HG02798 (cell line): ENCODE measurements at regions not wholly inside any gene's neighbourhood (a gene's known extent, or its start where the extent isn't known, plus 50 kb on each side); places are given as distances from the start of the nearest gene placed in this dataset.

ENCODE experiments used
- ATAC-seq: cut with Tn5 transposase; IDR thresholded peaks from one replicate; pipeline ENCODE4 v1.9.1; 2021; ENCODE audit warnings: mild to moderate bottlenecking; ENCODE audit not compliant: unreplicated experiment, poor library complexity

DNA sequence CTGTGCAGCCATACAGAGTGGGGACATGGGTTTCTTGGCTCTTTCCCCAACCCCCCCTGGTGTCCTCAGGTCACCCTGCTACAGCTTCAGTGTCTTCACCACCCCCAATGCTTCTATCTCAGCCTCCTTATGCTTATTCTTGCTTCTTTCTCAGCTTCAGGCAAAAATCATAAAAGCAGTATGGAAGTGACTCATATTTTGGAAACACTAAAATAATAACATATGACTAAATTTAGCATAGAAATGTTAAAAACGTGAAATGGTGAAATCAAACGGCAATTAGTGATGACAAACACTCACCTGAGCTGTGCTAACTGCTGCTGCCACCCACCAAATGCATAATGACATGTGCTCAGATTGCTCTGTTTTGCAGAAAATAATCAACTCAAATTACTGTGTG, 475.2 kb upstream of the EPHA3 start:
- no peak for ATAC-seq

DNA sequence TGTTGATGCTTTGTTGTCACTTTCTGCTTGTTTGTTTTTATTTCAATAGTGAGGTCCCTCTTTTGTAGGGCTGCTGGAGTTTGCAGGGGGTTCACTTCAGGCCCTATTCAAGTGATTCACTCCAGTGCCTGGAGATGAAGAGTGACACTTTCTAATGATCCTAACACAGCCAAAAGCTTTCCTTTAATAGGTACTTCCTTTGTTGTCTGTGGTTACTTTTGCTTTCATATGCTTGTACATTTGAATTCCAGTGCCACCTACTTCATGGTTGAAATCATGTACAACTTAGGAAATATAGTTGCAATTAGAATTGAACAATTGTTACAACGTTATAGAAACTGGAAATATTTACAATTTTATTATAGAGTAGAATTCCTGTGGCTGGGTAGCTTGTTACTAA, 466.8 kb upstream of the EPHA3 start:
- ATAC-seq, result no peak

- no peak for ATAC-seq
Measured at GRCh38 chr3:88641033-88641604, 466.3 kb upstream of the EPHA3 start.

DNA sequence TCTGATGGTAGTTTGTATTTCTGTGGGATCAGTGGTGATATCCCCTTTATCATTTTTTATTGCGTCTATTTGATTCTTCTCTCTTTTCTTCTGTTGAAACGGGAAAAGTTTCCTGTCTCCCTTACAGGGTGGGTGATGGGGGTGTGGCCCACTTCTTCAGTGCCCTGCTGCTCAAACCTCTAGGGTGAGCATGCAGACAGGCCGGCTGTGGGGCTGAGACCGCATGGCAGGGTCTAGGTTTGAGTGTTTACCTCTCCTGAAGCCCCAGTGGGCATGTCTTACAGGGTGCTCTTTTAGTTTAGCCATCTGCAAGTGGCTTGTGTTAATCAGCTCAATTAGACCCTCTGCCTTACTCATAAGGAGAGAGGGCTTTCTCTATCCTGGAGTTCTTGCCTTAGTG, 450.0 kb upstream of the EPHA3 start:
- no peak for ATAC-seq

- ATAC-seq, result no peak
Measured at GRCh38 chr3:88661433-88661824, 446.0 kb upstream of the EPHA3 start.

- no peak for ATAC-seq
Measured at GRCh38 chr3:88668180-88668579, 439.2 kb upstream of the EPHA3 start.

DNA sequence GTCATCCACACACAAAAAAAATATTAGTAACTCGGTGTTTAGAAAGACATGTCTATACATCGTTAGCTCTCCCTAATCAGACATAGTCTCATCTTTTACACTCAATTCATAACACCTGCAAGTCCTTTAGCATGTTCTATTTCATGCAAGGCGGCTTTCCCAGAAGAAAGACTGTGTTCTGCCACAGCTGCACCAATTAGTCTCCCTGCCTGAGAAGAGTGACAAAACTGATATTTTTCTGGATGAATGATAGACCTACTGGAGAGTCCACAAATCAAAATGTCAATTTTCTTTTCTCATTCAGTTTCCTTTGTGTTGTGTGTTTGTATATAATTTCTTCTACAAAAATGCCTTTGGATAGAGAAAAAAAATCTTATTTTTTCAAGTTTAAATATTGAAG, 435.8 kb upstream of the EPHA3 start:
- no peak for ATAC-seq

GRCh38 chr3:88677298-88677697, 430.1 kb upstream of the EPHA3 start:
- ATAC-seq, result no peak

DNA sequence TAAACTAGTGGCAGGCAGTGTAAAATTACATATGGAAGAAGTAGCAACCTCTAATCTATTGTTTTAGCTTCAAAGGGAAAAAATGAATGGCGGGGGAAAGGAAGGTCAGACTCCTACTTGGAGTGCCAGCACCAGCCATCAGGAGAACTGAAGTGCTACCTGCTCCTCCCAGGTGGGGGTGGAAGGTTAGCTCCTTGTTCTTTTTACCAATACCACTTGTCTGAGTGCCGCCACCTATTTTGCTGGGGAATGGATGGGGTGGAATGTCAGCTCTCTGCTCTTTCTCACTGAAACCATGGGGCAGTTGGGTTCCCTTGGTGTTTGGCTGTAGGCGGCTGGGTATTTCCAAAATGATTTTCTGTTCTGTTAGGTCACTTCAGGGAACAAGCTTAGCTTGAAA, 428.7 kb upstream of the EPHA3 start:
- ATAC-seq, result no peak

DNA sequence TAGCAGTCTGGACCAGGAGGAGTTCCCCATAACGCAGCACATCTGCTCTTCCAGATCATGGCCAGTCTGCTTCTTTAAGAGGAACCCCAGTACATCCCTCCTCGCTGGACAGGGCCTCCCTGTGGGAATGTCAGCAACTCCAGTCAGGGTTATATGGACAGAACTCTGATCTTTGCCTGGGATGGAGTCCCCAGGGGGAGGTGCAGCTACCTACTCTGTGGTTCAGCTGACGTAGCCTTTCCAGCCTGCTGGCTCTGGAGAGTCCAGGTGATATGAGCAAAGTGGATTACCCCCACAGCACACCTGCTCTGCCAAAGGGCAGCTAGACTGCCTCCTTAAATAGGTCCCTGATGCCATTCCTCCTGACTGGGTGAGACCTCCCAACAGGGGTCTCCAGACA, 417.1 kb upstream of the EPHA3 start:
- no peak for ATAC-seq

- ATAC-seq, result no peak
Measured at GRCh38 chr3:88691081-88691480, 416.3 kb upstream of the EPHA3 start.

DNA sequence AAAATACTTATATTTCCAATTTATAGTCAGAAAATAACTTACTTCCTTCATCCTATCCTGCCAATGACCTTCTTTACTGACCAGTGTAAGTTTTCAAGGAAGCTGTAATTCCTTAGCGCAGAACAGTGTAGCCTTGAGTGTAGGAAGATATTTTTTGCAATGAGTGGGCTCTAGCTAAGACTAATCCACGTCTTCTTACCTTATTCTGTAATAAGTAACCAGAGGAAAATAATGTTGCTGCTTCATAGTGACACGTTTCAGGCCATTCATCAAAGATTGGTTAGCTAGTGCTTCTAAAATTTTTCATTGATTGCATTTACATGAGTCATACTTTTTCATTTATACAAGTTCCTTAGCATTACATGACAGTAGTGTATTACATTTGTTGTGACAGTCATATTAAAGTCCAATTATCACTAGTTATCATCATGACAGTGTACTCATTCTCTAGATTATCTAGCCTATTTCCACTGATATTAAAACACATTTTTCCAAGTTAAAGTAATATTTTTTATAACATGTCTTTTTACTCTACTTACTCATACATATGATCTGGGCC, 403.8 kb upstream of the EPHA3 start:
- no peak for ATAC-seq

DNA sequence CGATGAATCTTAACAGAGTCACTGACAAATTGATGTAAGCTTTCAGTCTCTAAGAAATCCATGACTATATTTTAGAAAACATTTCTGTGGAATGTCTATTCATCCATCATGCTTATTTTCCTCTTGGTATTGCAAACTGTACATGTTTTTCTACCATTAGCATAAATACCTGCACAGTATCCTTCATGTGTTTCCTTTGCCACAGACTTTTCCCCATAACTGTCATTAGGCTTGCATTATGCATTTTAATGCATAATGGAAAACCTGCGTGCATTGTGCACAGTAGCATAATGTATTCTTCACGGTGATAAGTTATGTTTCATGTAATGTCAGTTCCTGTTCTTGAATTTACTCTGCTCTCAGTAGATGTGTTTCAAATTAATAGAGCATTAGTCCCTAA, 403.1 kb upstream of the EPHA3 start:
- no peak for ATAC-seq

DNA sequence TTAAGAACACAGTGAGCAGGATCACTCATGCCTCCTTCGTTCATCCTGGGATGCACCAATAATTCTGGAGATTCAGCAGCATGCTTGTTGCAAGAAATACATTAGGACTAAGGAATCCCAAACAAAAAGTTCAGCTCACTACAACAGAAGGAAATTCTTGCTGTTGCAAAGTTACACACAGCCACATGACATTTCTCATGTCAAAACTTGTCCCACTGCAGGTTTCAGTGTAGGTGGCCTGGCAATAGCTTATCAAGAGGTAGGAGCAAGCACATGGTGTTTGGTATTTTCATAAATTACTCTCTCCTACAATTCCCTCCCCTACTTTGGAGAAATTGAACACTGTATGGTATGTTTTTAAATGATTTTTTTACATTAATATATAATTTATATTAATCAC, 399.6 kb upstream of the EPHA3 start:
- ATAC-seq, result no peak

GRCh38 chr3:88712552-88712951, 394.9 kb upstream of the EPHA3 start:
- no peak for ATAC-seq

DNA sequence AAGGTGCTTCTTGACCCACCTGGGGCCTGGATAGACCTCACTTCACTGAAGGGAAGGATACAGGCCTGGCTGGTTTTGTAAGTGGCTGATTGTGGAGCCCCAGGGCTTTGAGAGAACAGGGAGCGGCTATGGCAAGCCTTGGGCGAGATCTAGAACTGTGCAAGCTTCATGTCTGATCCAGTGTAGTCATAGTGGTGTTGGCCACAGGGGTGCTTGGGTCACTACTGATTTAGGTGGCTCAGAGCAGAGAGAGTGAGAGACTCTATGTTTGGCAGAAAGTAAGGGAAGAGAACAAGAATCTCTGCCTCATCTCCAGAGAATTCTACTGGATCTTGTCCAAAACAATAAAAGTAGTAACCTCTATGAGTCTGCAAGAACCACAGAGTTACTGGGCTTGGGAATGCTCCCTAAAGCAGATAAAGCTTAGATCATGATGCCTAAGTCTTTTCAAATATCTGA, 394.2 kb upstream of the EPHA3 start:
- ATAC-seq, result no peak

DNA sequence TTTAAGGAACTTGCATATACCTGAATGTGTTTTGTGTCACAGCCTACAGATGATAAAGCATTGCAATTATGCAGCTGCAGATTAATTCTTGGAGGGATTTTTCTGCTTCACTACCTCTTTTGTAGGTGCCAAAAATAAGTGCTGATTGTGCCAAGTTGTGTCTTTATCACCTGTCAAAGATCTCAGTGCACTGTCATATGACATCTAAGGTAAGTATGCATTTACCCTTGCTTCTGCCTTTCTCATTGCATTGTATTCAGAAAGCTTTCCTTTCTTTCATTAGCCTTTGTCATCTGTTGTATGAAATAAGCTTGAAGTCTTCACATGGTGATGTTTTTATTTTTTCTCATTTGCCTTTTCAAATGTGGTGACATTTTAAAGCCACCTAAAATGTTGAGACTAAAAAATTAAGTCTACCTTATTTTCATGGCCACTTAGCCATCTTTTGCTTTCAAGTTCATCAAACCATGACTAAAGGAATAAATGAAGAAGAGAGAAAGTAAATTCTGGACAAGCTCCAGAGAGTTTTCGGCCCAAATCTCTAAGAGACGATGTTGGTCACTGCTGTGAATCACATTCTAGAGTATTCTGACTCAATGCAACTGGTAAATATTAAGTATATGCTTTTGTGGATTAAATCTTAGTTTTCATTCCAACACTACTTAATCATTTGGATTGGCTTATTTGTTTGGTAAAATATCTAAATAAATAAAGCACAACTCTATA, 381.8 kb upstream of the EPHA3 start:
- no peak for ATAC-seq

DNA sequence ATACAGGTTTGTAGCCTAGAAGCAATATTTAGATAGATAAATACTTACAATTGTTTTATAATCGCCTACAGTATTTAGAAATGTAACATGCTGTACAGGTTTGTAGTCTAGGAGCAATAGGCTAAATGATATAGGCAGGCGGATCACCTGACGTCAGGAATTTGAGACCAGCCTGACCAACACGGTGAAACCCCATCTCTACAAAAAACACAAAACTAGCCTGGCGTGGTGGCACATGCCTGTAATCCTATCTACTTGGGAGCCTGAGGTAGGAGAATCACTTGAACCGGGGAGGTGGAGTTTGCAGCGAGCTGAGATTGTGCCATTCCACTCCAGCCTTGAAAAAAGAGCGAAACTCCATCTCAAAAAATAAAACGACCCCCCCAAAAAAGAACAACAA, 375.2 kb upstream of the EPHA3 start:
- ATAC-seq, result no peak

DNA sequence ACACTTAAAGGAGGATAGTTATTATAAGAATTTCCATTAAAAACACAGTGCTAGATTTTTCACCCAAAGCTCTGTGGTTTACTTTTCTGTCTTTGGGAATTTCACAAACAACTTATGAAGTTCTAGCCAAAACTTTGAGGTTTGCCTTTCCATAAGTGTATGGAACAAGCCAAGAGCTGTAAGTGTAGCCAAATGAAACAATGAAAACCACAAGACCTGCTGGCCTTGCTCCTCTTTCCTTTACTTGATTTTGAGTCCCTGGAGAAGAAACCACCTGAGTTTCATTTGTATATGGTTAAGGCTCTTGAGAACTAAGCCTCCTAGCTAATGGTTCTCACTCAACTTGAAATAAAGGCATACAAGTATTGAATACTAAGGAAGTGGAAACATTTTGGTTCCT, 365.3 kb upstream of the EPHA3 start:
- ATAC-seq, result no peak

- ATAC-seq, result no peak
Measured at GRCh38 chr3:88742674-88743507, 364.5 kb upstream of the EPHA3 start.

DNA sequence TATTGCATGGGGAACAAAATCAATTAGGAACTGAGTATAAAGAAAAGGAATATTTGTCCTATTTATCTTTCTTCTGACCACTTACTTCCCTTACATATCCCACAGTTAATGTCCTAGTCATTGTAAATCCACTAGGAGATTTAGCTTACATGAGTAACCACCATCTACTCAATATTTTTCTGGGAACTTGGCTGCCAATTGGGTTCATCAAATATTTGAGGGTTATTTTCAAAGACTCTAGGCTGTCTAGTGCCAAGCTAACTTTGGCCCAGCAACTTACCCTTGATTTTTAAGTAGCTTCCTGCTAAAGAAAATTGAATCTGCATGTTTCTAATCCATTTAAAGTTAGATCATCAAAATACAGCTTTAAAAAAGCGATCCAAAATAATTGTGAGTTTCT, 362.5 kb upstream of the EPHA3 start:
- ATAC-seq, result no peak
